ENCODE measurements at regions not wholly inside any gene's neighbourhood (a gene's known extent, or its start where the extent isn't known, plus 50 kb on each side); places are given as distances from the start of the nearest gene placed in this dataset.
A peak's percentile ranks its signal among the peaks of the same experiment; 100 is the strongest.

- H3K14ac ChIP-seq (ENCODE audit: insufficient read depth, low read length) = no peak overlapping the region
- H2AK5ac ChIP-seq (ENCODE audit: insufficient read length, low read length) = no peak overlapping the region
- no peak overlapping the region for H3K27ac ChIP-seq (ENCODE audit: insufficient read length, low read depth, low read length)
- Mint-ChIP-seq H3K27ac (peak overlapping the region in 1 of 3 experiments; percentile 76; a peak in 1 of 7 replicates), H3K9me3 (peaks cover 11 to 12% of the 10 kb centered on the region in 2 experiments; a peak in 4 of 5 replicates), H3K27me3 (ENCODE audit: low read depth) (no peaks in the 10 kb centered on the region), H3K4me3 (no peak overlapping the region), H3K4me1 (peaks cover 23% of the 10 kb centered on the region in 2 experiments), H3K36me3 (ENCODE audit: insufficient read depth in 1 of 3, low read depth in 3 of 3) (peaks cover 0 to 16% (median 8%) of the 10 kb centered on the region in 3 experiments; a peak in 3 of 7 replicates)
- H3K9me3 ChIP-seq (ENCODE audit: control insufficient read depth, low read depth, low read length) = no peaks in the 10 kb centered on the region
- no peaks in the 10 kb centered on the region for H4K20me1 ChIP-seq (ENCODE audit: control insufficient read depth, insufficient read depth, insufficient read length)
- H2BK5ac ChIP-seq (ENCODE audit: insufficient read length, low read length) = no peak overlapping the region
- H2BK20ac ChIP-seq (ENCODE audit: low read depth, low read length, poor library complexity, severe bottlenecking) = no peak overlapping the region
- H3T11ph ChIP-seq (ENCODE audit: low read length) = no peak overlapping the region
- no peak overlapping the region for H4K5ac ChIP-seq (ENCODE audit: insufficient read length, low read depth, low read length)
- no peak overlapping the region for H2BK12ac ChIP-seq (ENCODE audit: insufficient read length, low read depth, low read length)
- H2AFZ ChIP-seq (ENCODE audit: low read length) = no peak overlapping the region
- TF ChIP-seq CTCF (conservative IDR thresholded peaks at IDR 0.05) = no peak
- no peak overlapping the region for H3K4me2 ChIP-seq (ENCODE audit: insufficient read depth, insufficient read length, low read length)
- H3K18ac ChIP-seq (ENCODE audit: insufficient read length, low read depth, low read length) = no peak overlapping the region
- H4K8ac ChIP-seq (replicated peaks; ENCODE audit: insufficient read length, low read depth, low read length) = no peak overlapping the region
- H3K79me1 ChIP-seq (ENCODE audit: insufficient read depth, low read depth, low read length, poor library complexity, severe bottlenecking) = no peaks in the 10 kb centered on the region
- no peak overlapping the region for H3K23ac ChIP-seq (ENCODE audit: insufficient read length, low read depth, low read length)
- H2BK15ac ChIP-seq (ENCODE audit: low read depth, low read length) = no peak overlapping the region
- no peak overlapping the region for H3K4ac ChIP-seq (ENCODE audit: low read depth, low read length)
- H3K27me3 ChIP-seq (ENCODE audit: insufficient read depth, low read length) = no peaks in the 10 kb centered on the region
- no peak overlapping the region for H3K9ac ChIP-seq (ENCODE audit: extremely low read depth, insufficient read length, low read length)
- no peak for DNase-seq
- no peak overlapping the region for H2BK120ac ChIP-seq (ENCODE audit: low read depth, low read length, poor library complexity, severe bottlenecking)
- H3K79me2 ChIP-seq (ENCODE audit: insufficient read depth, low read length) = no peaks in the 10 kb centered on the region
- no peaks in the 10 kb centered on the region for H3K4me1 ChIP-seq (ENCODE audit: insufficient read depth, low read length)
- H4K91ac ChIP-seq (ENCODE audit: insufficient read length, low read depth, low read length) = no peak overlapping the region
- no peak overlapping the region for H3K56ac ChIP-seq (ENCODE audit: insufficient read length, low read depth, low read length)
- no peaks in the 10 kb centered on the region for H3K23me2 ChIP-seq (ENCODE audit: insufficient read length, low read depth, low read length, poor library complexity, severe bottlenecking)
- no CpG with 5 or more reads among the region's 7 CpGs for WGBS (ENCODE audit: extremely low coverage, insufficient read length, low lambda C conversion rate)
These were observed 85.0 kb upstream of the FAT1 start for GRCh38 chr4:186808630-186809018.
